PC-3 (cell line): ENCODE measurements at regions not wholly inside any gene's neighbourhood (a gene's known extent, or its start where the extent isn't known, plus 50 kb on each side); places are given as distances from the start of the nearest gene placed in this dataset.

Experiments used
- EZH2 ChIP-seq: fragments of 300-600 bp; sonication (generic); IDR thresholded peaks from one replicate; pipeline ENCODE4 v1.6.1; 2017; ENCODE audit warnings: antibody characterized with exemption, mild to moderate bottlenecking, low read length; ENCODE audit not compliant: unreplicated experiment
- EZH2phosphoT487 ChIP-seq: fragments of 300-600 bp; sonication (generic); IDR thresholded peaks from 2 replicates; pipeline ENCODE4 v1.6.1; 2018; ENCODE audit warnings: mild to moderate bottlenecking, antibody characterized with exemption, low read length, borderline replicate concordance
- TF ChIP-seq, protein P1 (sequence below): fragments of 300-600 bp; sonication (generic); conservative IDR thresholded peaks from 2 replicates; pipeline ENCODE4 v1.5.1; 2017; ENCODE audit warnings: antibody characterized with exemption, low read depth, mild to moderate bottlenecking, low read length

DNA sequence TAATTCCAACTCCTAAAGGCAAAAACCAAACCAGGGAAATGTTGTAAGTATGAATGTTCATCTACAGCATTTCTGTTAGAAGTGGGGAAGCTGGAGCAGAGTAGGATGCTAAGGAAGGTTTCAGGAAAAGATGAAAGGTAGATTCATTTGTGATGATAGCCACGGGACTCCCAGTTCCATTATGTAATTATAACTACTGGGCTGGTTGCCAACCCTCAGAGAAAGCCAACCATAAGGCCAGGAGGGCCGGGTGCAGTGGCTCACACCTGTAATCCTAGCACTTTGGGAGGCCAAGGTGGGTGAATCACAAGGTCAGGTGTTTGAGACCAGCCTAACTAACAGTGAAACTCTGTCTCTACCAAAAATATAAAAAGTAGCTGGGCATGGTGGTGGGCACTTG, 288.9 kb upstream of the ETAA1 start:
- TF ChIP-seq, protein P1, sequence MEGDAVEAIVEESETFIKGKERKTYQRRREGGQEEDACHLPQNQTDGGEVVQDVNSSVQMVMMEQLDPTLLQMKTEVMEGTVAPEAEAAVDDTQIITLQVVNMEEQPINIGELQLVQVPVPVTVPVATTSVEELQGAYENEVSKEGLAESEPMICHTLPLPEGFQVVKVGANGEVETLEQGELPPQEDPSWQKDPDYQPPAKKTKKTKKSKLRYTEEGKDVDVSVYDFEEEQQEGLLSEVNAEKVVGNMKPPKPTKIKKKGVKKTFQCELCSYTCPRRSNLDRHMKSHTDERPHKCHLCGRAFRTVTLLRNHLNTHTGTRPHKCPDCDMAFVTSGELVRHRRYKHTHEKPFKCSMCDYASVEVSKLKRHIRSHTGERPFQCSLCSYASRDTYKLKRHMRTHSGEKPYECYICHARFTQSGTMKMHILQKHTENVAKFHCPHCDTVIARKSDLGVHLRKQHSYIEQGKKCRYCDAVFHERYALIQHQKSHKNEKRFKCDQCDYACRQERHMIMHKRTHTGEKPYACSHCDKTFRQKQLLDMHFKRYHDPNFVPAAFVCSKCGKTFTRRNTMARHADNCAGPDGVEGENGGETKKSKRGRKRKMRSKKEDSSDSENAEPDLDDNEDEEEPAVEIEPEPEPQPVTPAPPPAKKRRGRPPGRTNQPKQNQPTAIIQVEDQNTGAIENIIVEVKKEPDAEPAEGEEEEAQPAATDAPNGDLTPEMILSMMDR = no peak
- TF ChIP-seq EZH2phosphoT487 = no peak
- no peak for TF ChIP-seq EZH2
